Thyroid gland (tissue), 4 donors: ENCODE measurements at regions not wholly inside any gene's neighbourhood (a gene's known extent, or its start where the extent isn't known, plus 50 kb on each side); places are given as distances from the start of the nearest gene placed in this dataset.

Experiments
- DNase-seq, 2 donors: peaks; one replicate each; pipeline ENCODE4 v3.0.0-alpha.2; 2019
- H3K27ac ChIP-seq, 3 donors: fragments of 200-600 bp; sonication (generic); 1 replicate in 2 of 3; 2 replicates in 1 of 3; pipeline ENCODE4 v1.5.1; 2016 to 2019; ENCODE audit warnings: mild to moderate bottlenecking in 1 of 3, moderate library complexity in 1 of 3
- H3K27me3 ChIP-seq: fragments of 200-600 bp; sonication (generic); one replicate; pipeline ENCODE4 v1.5.1; 2019
- H3K36me3 ChIP-seq, 2 donors: fragments of 200-600 bp; sonication (generic); one replicate each; pipeline ENCODE4 v1.5.1; 2016 to 2019
- H3K4me1 ChIP-seq, 2 donors: fragments of 200-600 bp; sonication (generic); one replicate each; pipeline ENCODE4 v1.5.1; 2017 to 2019
- H3K4me3 ChIP-seq, 3 donors: fragments of 200-600 bp; sonication (generic); replicated peaks in 1 of 3; 1 replicate in 2 of 3; 2 replicates in 1 of 3; pipeline ENCODE4 v1.5.1; 2016; ENCODE audit warnings: mild to moderate bottlenecking in 1 of 3
- H3K9me3 ChIP-seq: fragments of 200-600 bp; sonication (generic); one replicate; pipeline ENCODE4 v1.5.1; 2017
- POLR2A ChIP-seq, 2 donors: fragments of 450-650 bp; IDR thresholded peaks; one replicate each; pipeline ENCODE4 v1.6.1; 2017; ENCODE audit warnings: antibody characterized with exemption in 2 of 2, mild to moderate bottlenecking in 2 of 2, moderate library complexity in 1 of 2
- WGBS, 2 donors: methylation state at CpG; one replicate each; pipeline ENCODE4 v1.1.5; 2017; 5-methylcytosine and 5-hydroxymethylcytosine counted together
- intact Hi-C: fragments of 100-400 bp; cut with DNase I; formaldehyde crosslinking; loops from one replicate; pipeline ENCODE4 v1.15.1; 2023
- TF ChIP-seq, protein P1 (sequence below), 6 experiments: fragments of 200-600 bp in 3 of 6; fragments of 450-650 bp in 3 of 6; sonication (generic) in 3 of 6; IDR thresholded peaks; one replicate each; pipeline ENCODE4 v1.5.1; 2016 to 2019; ENCODE audit warnings: antibody characterized with exemption in 6 of 6, mild to moderate bottlenecking in 2 of 6, inconsistent platforms in 1 of 6, moderate library complexity in 1 of 6

DNA sequence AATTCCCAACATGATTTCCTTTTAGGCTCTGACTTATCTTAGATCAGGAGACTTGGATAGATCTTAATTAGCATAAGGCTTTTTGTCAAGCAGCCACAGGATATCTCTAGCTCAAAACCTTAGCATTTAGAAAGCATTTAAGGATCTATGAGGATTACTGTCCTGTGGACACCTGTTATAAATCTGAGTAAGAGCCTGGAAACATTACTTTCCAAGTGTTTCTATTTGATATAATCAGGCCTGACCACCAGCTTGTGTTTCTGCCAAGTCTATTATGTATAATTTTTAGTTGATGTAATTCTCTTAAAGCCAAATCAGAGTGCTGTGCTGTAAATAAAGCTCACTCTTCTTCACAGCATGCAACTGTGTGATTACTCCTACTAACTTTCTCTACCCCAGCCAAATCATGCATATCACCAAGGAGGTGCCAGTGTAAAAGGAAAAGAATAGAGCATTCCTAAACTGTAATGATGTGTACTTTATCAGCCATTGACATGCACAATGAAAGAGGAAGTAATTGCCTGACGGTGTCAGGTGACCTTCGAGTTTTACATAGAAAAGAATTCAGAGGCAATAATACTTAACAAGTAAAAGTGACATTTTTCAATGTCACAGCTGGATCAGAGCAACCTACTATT lies 309.9 kb upstream of the PRMT6 start:
- no peak overlapping the region for H3K27ac ChIP-seq
- TF ChIP-seq, protein P1, sequence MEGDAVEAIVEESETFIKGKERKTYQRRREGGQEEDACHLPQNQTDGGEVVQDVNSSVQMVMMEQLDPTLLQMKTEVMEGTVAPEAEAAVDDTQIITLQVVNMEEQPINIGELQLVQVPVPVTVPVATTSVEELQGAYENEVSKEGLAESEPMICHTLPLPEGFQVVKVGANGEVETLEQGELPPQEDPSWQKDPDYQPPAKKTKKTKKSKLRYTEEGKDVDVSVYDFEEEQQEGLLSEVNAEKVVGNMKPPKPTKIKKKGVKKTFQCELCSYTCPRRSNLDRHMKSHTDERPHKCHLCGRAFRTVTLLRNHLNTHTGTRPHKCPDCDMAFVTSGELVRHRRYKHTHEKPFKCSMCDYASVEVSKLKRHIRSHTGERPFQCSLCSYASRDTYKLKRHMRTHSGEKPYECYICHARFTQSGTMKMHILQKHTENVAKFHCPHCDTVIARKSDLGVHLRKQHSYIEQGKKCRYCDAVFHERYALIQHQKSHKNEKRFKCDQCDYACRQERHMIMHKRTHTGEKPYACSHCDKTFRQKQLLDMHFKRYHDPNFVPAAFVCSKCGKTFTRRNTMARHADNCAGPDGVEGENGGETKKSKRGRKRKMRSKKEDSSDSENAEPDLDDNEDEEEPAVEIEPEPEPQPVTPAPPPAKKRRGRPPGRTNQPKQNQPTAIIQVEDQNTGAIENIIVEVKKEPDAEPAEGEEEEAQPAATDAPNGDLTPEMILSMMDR (IDR thresholded peaks at IDR 0.05) = no peak
- TF ChIP-seq POLR2A (IDR thresholded peaks at IDR 0.05) = no peak
- H3K4me3 ChIP-seq = no peak overlapping the region
- no peaks in the 10 kb centered on the region for H3K27me3 ChIP-seq
- no peaks in the 10 kb centered on the region for H3K4me1 ChIP-seq
- H3K36me3 ChIP-seq = no peaks in the 10 kb centered on the region
- intact Hi-C loops = no loop called here
- no peak for DNase-seq
- H3K9me3 ChIP-seq = no peaks in the 10 kb centered on the region
- WGBS, 2 donors = 19 to 28% methylated on average over 2 of the region's 2 CpGs

DNA sequence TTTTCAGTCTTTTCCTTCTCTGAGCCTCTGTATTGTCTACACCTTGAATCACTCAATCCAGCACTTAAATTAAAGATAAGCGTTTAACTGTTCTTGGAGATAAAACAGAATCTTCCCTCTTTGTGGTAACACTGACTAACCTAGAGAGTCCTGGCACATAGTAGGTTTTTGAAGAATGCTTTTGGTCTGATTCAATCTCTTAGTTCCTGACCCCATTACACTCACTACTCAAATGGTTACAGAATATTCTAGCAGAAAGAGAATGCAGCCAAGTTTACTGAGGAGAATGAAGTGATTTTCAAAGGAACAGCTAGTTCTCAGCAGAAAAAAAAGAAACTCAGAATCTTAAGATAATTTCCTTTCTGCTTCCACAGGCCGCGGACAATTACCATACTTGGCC lies 309.2 kb upstream of the PRMT6 start:
- TF ChIP-seq POLR2A (IDR thresholded peaks at IDR 0.05) = no peak
- TF ChIP-seq, protein P1 (IDR thresholded peaks at IDR 0.05) = no peak
- intact Hi-C loops = no loop called here
- no peaks in the 10 kb centered on the region for H3K9me3 ChIP-seq
- no peaks in the 10 kb centered on the region for H3K27me3 ChIP-seq
- no peak overlapping the region for H3K4me3 ChIP-seq
- no peaks in the 10 kb centered on the region for H3K4me1 ChIP-seq
- 53 to 60% methylated on average over 3 of the region's 3 CpGs for WGBS, 2 donors
- H3K27ac ChIP-seq = no peak overlapping the region
- no peak for DNase-seq
- H3K36me3 ChIP-seq = no peaks in the 10 kb centered on the region

DNA sequence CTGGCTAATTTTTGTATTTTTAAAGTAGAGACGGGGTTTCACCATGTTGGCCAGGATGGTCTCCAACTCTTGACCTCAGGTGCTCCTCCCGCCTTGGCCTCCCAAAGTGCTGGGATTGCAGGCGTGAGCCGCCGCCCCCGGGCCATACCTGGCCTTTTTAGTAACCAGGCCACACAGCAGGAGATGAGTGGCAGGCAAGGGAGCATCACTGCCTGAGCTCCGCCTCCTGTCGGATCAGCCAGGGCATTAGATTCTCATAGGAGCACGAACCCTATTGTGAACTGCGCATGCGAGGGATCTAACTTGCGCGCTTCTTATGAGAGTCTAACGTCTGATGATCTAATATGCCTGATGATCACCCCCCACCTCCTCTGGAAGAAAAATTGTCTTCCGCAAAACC lies 308.7 kb upstream of the PRMT6 start:
- H3K4me1 ChIP-seq = no peaks in the 10 kb centered on the region
- TF ChIP-seq, protein P1 (IDR thresholded peaks at IDR 0.05) = no peak
- no peak for TF ChIP-seq POLR2A (IDR thresholded peaks at IDR 0.05)
- no peak for DNase-seq
- no peaks in the 10 kb centered on the region for H3K27me3 ChIP-seq
- H3K9me3 ChIP-seq = no peaks in the 10 kb centered on the region
- intact Hi-C loops = no loop called here
- H3K27ac ChIP-seq = no peak overlapping the region
- 91 to 95% methylated on average over 15 of the region's 15 CpGs for WGBS, 2 donors
- H3K4me3 ChIP-seq = no peak overlapping the region
- no peaks in the 10 kb centered on the region for H3K36me3 ChIP-seq

DNA sequence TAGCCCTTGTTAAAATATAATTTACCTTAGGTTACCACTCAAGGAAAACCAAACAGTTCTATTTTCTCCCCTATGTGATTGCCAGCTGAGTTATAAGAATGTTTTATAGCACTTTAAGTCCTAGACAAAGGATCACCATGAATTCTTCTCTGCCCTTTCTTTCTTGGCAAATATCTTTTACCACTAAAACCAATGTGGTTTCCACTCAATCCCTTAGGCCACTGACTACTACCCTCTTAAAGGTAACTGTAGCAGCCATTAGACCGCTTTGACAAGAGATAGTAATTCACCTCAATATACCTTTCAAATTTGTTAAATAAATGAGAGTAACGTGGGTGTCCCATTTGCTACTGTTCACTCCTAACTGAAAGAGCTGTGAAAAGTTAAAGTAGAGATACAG lies 307.9 kb upstream of the PRMT6 start:
- no peak for TF ChIP-seq POLR2A (IDR thresholded peaks at IDR 0.05)
- TF ChIP-seq, protein P1 (IDR thresholded peaks at IDR 0.05) = no peak
- no peak for DNase-seq
- H3K9me3 ChIP-seq = no peaks in the 10 kb centered on the region
- no peaks in the 10 kb centered on the region for H3K4me1 ChIP-seq
- WGBS, 2 donors = 84 to 86% methylated on average over 2 of the region's 2 CpGs
- intact Hi-C loops = no loop called here
- H3K36me3 ChIP-seq = no peaks in the 10 kb centered on the region
- H3K27me3 ChIP-seq = no peaks in the 10 kb centered on the region
- H3K27ac ChIP-seq = no peak overlapping the region
- H3K4me3 ChIP-seq = no peak overlapping the region

DNA sequence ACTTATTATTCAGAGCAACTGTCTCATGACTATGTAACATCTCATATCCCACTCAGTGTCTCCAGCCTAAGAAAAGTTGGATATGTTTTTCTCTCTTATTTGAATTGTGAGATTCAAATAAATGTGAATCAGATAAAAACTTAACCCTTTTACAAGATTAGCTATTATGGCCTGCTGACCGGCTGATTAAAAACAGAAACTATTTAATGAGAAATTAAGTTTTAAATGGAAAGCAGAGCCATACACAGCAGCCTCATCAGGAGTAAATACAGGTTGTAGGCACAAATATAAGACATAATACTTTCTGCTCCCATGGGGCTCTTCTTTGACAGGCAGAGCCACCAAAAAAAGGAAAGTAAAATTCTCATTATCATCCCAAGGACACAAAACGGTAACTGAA lies 307.0 kb upstream of the PRMT6 start:
- no peak for DNase-seq
- H3K27me3 ChIP-seq = no peaks in the 10 kb centered on the region
- H3K27ac ChIP-seq = no peak overlapping the region
- no peaks in the 10 kb centered on the region for H3K9me3 ChIP-seq
- WGBS, 2 donors = 36 to 64% methylated on average over 2 of the region's 2 CpGs
- TF ChIP-seq POLR2A (IDR thresholded peaks at IDR 0.05) = no peak
- TF ChIP-seq, protein P1 (IDR thresholded peaks at IDR 0.05) = no peak
- H3K36me3 ChIP-seq = no peaks in the 10 kb centered on the region
- no peaks in the 10 kb centered on the region for H3K4me1 ChIP-seq
- intact Hi-C loops = no loop called here
- H3K4me3 ChIP-seq = no peak overlapping the region
